GM12878 (cell line): ENCODE measurements at regions not wholly inside any gene's neighbourhood (a gene's known extent, or its start where the extent isn't known, plus 50 kb on each side); places are given as distances from the start of the nearest gene placed in this dataset.

ENCODE experiments used
- ATAC-seq: fragments of 200-7000 bp; cut with Tn5 transposase; 3 replicates; pipeline ENCODE4 v1.9.1; 2020; ENCODE audit warnings: mild to moderate bottlenecking, moderate library complexity
- BruUV-seq: library from RNA; stranded (reverse); fragments of 400-500 nt; replicated peaks from 2 replicates; lab custom pipeline; 2021; lab: Mats Ljungman, UMichigan
- CTCF ChIA-PET: fragments of 300-600 bp; sonication (Branson Sonifier 250); formaldehyde crosslinking; extraction: SDS; loops from one replicate; lab custom pipeline; 2021; ENCODE audit warnings: inconsistent platforms; lab: Yijun Ruan, JAX
- POLR2A ChIA-PET: fragments of 350-600 bp; formaldehyde crosslinking; extraction: SDS; loops from one replicate; lab custom pipeline; 2021; ENCODE audit warnings: inconsistent platforms; lab: Charles Lee
- RAD21 ChIA-PET: fragments of 300-600 bp; sonication (Branson Sonifier 250); formaldehyde crosslinking; loops from one replicate; lab custom pipeline; 2023; ENCODE audit warnings: antibody characterized with exemption; ENCODE audit not compliant: unreplicated experiment; lab: Charles Lee
- SMC1A ChIA-PET: fragments of 300-600 bp; sonication (Branson Sonifier 250); formaldehyde crosslinking; loops from one replicate; lab custom pipeline; 2023; ENCODE audit not compliant: unreplicated experiment, uncharacterized antibody; lab: Charles Lee
- DNase-seq: peaks from one replicate; pipeline ENCODE4 v3.0.0-alpha.2; 2011; ENCODE audit warnings: low read depth, low spot score
- FAIRE-seq: peaks from 3 replicates; lab custom pipeline; 2011; peaks lifted over from hg19 to GRCh38; lab: Jason Lieb, UNC
- H2AFZ ChIP-seq: 2 replicates; pipeline ENCODE4 v1.6.0; 2011; ENCODE audit warnings: low read depth, low read length, control low read depth; ENCODE audit not compliant: control insufficient read depth
- H3K27ac ChIP-seq: 2 replicates; pipeline ENCODE4 v1.5.1; 2011; ENCODE audit warnings: control low read depth; ENCODE audit not compliant: control insufficient read depth, insufficient read depth
- H3K27me3 ChIP-seq, 2 experiments: replicated peaks in 1 of 2; 2 replicates each; pipeline versions ENCODE4 v1.6.0 to v1.6.1; 2011; ENCODE audit warnings: low read length in 1 of 2; ENCODE audit not compliant: control insufficient read depth in 2 of 2, insufficient read depth in 2 of 2
- H3K36me3 ChIP-seq, 2 experiments: 2 replicates each; pipeline ENCODE4 v1.5.1; 2011; ENCODE audit warnings: low read length in 1 of 2; ENCODE audit not compliant: control insufficient read depth in 2 of 2, insufficient read depth in 2 of 2
- H3K4me1 ChIP-seq: 2 replicates; pipeline ENCODE4 v1.6.1; 2011; ENCODE audit warnings: mild to moderate bottlenecking, low read length, moderate library complexity, mixed read lengths; ENCODE audit not compliant: control insufficient read depth, insufficient read depth
- H3K4me2 ChIP-seq: 2 replicates; pipeline ENCODE4 v1.6.0; 2011; ENCODE audit warnings: control low read depth; ENCODE audit not compliant: control insufficient read depth, insufficient read depth
- H3K4me3 ChIP-seq: fragments of 200-600 bp; sonication (generic); 2 replicates; pipeline ENCODE4 v1.5.1; 2016
- H3K79me2 ChIP-seq: 2 replicates; pipeline ENCODE4 v1.6.0; 2011; ENCODE audit warnings: low read length; ENCODE audit not compliant: control insufficient read depth, insufficient read depth
- H3K9ac ChIP-seq: 2 replicates; pipeline ENCODE4 v1.8.0; 2011; ENCODE audit warnings: low read length, control low read depth, mixed read lengths; ENCODE audit not compliant: control insufficient read depth, insufficient read depth
- H3K9me3 ChIP-seq: replicated peaks from 3 replicates; pipeline ENCODE4 v1.5.1; 2011; ENCODE audit warnings: mild to moderate bottlenecking, low read length; ENCODE audit not compliant: control insufficient read depth, insufficient read depth
- H4K20me1 ChIP-seq: 2 replicates; pipeline ENCODE4 v1.6.0; 2011; ENCODE audit not compliant: control insufficient read depth, insufficient read depth
- CBFB ChIP-seq: IDR thresholded peaks from 2 replicates; pipeline ENCODE4 v1.6.1; 2016; ENCODE audit warnings: antibody characterized with exemption, low read depth
- CEBPB ChIP-seq, 2 experiments: fragments of 150-350 bp in 1 of 2; IDR thresholded peaks; 2 replicates each; pipeline ENCODE4 v1.6.1; 2012 to 2014; ENCODE audit warnings: low read depth in 2 of 2, low read length in 2 of 2, borderline replicate concordance in 1 of 2, inconsistent platforms in 1 of 2
- EGR1 ChIP-seq, 2 experiments: IDR thresholded peaks; 1 replicate in 1 of 2; 2 replicates in 1 of 2; pipeline ENCODE4 v1.6.1; 2011 to 2012; ENCODE audit warnings: low read depth in 2 of 2, low read length in 2 of 2, borderline replicate concordance in 1 of 2, mild to moderate bottlenecking in 1 of 2, moderate library complexity in 1 of 2
- IRF3 ChIP-seq: fragments of 450-650 bp; IDR thresholded peaks from 2 replicates; pipeline ENCODE4 v1.6.1; 2014; ENCODE audit warnings: mild to moderate bottlenecking
- MTA3 ChIP-seq: IDR thresholded peaks from 2 replicates; pipeline ENCODE4 v1.6.1; 2012; ENCODE audit warnings: low read length, inconsistent platforms, borderline replicate concordance
- MYC ChIP-seq: IDR thresholded peaks from 2 replicates; pipeline ENCODE4 v1.6.1; 2011; ENCODE audit warnings: mild to moderate bottlenecking, low read length, moderate library complexity, inconsistent platforms; ENCODE audit not compliant: insufficient read depth, insufficient replicate concordance, insufficient read length, severe bottlenecking
- RCOR1 ChIP-seq: conservative IDR thresholded peaks from 2 replicates; pipeline ENCODE4 v1.6.1; 2012; ENCODE audit warnings: low read depth, low read length, improper control_type of control experiment
- SP1 ChIP-seq: IDR thresholded peaks from one replicate; pipeline ENCODE4 v1.6.1; 2011; ENCODE audit warnings: low read depth, low read length
- STAT3 ChIP-seq: IDR thresholded peaks from 2 replicates; pipeline ENCODE4 v1.6.1; 2011; ENCODE audit warnings: low read depth, low read length, improper control_type of control experiment
- ZBTB4 ChIP-seq: fragments of 450-650 bp; formaldehyde crosslinking; IDR thresholded peaks from 2 replicates; pipeline ENCODE4 v1.4.0; 2022; ENCODE audit warnings: mild to moderate bottlenecking, moderate library complexity
- ZNF622 ChIP-seq: fragments of 450-650 bp; IDR thresholded peaks from 2 replicates; pipeline ENCODE4 v1.6.1; 2017; ENCODE audit warnings: mild to moderate bottlenecking, inconsistent platforms
- WGBS: methylation state at CpG from one replicate; pipeline ENCODE4 v1.1.6; 2016; ENCODE audit warnings: low lambda C conversion rate; ENCODE audit not compliant: insufficient replicate concordance, insufficient coverage; ENCODE audit errors: missing lambda C conversion rate; 5-methylcytosine and 5-hydroxymethylcytosine counted together
- in situ Hi-C: fragments of 300-500 bp; cut with MboI; formaldehyde crosslinking; loops from 9 replicates; pipeline ENCODE4 v1.14.3; 2018; ENCODE audit warnings: mixed read lengths
- intact Hi-C: fragments of 100-400 bp; cut with micrococcal nuclease; formaldehyde crosslinking; loops from one replicate; pipeline ENCODE4 v1.14.2; 2022; ENCODE audit not compliant: unreplicated experiment
- TF ChIP-seq, protein P1 (sequence below): fragments of 450-650 bp; conservative IDR thresholded peaks from 2 replicates; pipeline ENCODE4 v1.6.1; 2017; ENCODE audit warnings: mild to moderate bottlenecking, moderate library complexity

GRCh38 chr5:51632027-51632426, 248.8 kb downstream of the ISL1 start:
- H3K27ac ChIP-seq = no peak overlapping the region
- ATAC-seq = no peak
- ChIA-PET RAD21 (no interaction called here), POLR2A (no interaction called here), CTCF (no interaction called here), SMC1A (interaction anchor here (1.3 kb wide), 1 partner anchor 45 kb away, joined by 3 read pairs; no protein-coding TSS in a partner anchor)
- no TSS peak for BruUV-seq
- 0% methylated on average over 2 of the region's 2 CpGs for WGBS
- FAIRE-seq = no peak
- TF ChIP-seq RCOR1 = no peak
- in situ Hi-C loops = no loop called here
- H3K9me3 ChIP-seq = no peaks in the 10 kb centered on the region
- intact Hi-C loops = no loop called here
- no peak overlapping the region for H3K4me2 ChIP-seq
- no peaks in the 10 kb centered on the region for H3K4me1 ChIP-seq
- no peak overlapping the region for H2AFZ ChIP-seq
- H3K79me2 ChIP-seq = no peaks in the 10 kb centered on the region
- H3K27me3 ChIP-seq = no peaks in the 10 kb centered on the region
- no peak overlapping the region for H3K9ac ChIP-seq
- no peaks in the 10 kb centered on the region for H4K20me1 ChIP-seq
- no peak for DNase-seq
- H3K4me3 ChIP-seq = no peak overlapping the region
- no peaks in the 10 kb centered on the region for H3K36me3 ChIP-seq

DNA sequence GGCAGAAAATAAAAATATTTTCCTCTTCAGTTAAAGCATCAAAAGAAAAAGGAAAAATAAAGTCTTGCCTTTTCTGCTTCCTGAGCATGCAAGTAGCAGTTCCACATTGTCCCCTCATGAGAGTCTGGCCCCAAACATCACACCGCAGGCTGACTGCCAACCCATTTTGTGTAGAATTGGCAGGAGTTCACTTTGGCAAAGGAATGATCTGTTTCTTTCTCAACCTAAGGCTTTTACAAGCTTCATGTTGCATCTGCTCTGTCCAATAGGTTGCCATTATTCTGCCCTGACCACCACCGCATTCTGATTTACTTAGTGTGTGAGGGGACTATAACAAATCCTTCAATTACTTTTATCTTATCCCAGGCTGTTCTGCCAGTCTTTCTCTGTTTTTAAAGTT, 249.5 kb downstream of the ISL1 start:
- H2AFZ ChIP-seq = no peak overlapping the region
- H3K4me1 ChIP-seq = no peaks in the 10 kb centered on the region
- CTCF ChIA-PET = no interaction called here
- RAD21 ChIA-PET = no interaction called here
- H3K36me3 ChIP-seq = no peaks in the 10 kb centered on the region
- 89% methylated on average over 2 of the region's 2 CpGs for WGBS
- no peak for ATAC-seq
- DNase-seq = no peak
- no peaks in the 10 kb centered on the region for H4K20me1 ChIP-seq
- no peak overlapping the region for H3K9ac ChIP-seq
- no peak overlapping the region for H3K4me3 ChIP-seq
- no TSS peak for BruUV-seq
- no peaks in the 10 kb centered on the region for H3K27me3 ChIP-seq
- intact Hi-C loops = no loop called here
- POLR2A ChIA-PET = no interaction called here
- no peaks in the 10 kb centered on the region for H3K9me3 ChIP-seq
- SMC1A ChIA-PET = no interaction called here
- no peak overlapping the region for H3K4me2 ChIP-seq
- FAIRE-seq = no peak
- no peak overlapping the region for H3K27ac ChIP-seq
- in situ Hi-C loops = no loop called here
- H3K79me2 ChIP-seq = no peaks in the 10 kb centered on the region
- TF ChIP-seq MYC (no peak), SP1 (no peak), ZNF622 (no peak), STAT3 (no peak), RCOR1 (no peak), IRF3 (no peak), CEBPB (IDR thresholded peaks at IDR 0.05; ENCODE audit: borderline replicate concordance in 1 of 2, low read depth in 2 of 2, low read length in 2 of 2) (no peak), MTA3 (no peak), ZBTB4 (CRISPR knock-in tag) (no peak), EGR1 (IDR thresholded peaks at IDR 0.05; ENCODE audit: borderline replicate concordance in 1 of 2, low read depth in 2 of 2, low read length in 2 of 2) (no peak), CBFB (no peak)
- TF ChIP-seq, protein P1, sequence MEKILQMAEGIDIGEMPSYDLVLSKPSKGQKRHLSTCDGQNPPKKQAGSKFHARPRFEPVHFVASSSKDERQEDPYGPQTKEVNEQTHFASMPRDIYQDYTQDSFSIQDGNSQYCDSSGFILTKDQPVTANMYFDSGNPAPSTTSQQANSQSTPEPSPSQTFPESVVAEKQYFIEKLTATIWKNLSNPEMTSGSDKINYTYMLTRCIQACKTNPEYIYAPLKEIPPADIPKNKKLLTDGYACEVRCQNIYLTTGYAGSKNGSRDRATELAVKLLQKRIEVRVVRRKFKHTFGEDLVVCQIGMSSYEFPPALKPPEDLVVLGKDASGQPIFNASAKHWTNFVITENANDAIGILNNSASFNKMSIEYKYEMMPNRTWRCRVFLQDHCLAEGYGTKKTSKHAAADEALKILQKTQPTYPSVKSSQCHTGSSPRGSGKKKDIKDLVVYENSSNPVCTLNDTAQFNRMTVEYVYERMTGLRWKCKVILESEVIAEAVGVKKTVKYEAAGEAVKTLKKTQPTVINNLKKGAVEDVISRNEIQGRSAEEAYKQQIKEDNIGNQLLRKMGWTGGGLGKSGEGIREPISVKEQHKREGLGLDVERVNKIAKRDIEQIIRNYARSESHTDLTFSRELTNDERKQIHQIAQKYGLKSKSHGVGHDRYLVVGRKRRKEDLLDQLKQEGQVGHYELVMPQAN = no peak
